OCI-LY1 (cell line): ENCODE measurements at regions not wholly inside any gene's neighbourhood (a gene's known extent, or its start where the extent isn't known, plus 50 kb on each side); places are given as distances from the start of the nearest gene placed in this dataset.

Source experiments
- H2AFZ ChIP-seq: fragments of 200-600 bp; sonication (generic), shearing (Covaris generic); 2 replicates; pipeline ENCODE4 v1.6.0; 2014; ENCODE audit warnings: antibody characterized with exemption, mild to moderate bottlenecking, low read length
- H3F3A ChIP-seq: fragments of 200-600 bp; sonication (generic), shearing (Covaris generic); 2 replicates; pipeline ENCODE4 v1.6.0; 2014; ENCODE audit warnings: mild to moderate bottlenecking, antibody characterized with exemption, low read length, moderate library complexity; ENCODE audit not compliant: insufficient read depth
- H3K27ac ChIP-seq: fragments of 200-600 bp; sonication (generic); 2 replicates; pipeline ENCODE4 v1.5.1; 2014; ENCODE audit warnings: low read length, mixed run types, mild to moderate bottlenecking, low read depth; ENCODE audit not compliant: poor library complexity, severe bottlenecking
- H3K27me3 ChIP-seq: fragments of 200-600 bp; sonication (generic); 2 replicates; pipeline ENCODE4 v1.6.0; 2014; ENCODE audit warnings: antibody characterized with exemption, mild to moderate bottlenecking, low read length, moderate library complexity; ENCODE audit not compliant: insufficient read depth
- H3K36me3 ChIP-seq: fragments of 200-600 bp; sonication (generic); 2 replicates; pipeline ENCODE4 v1.6.1; 2014; ENCODE audit warnings: mild to moderate bottlenecking, antibody characterized with exemption, low read length, moderate library complexity, mixed read lengths; ENCODE audit not compliant: insufficient read depth
- H3K4me1 ChIP-seq: fragments of 200-600 bp; sonication (generic); 2 replicates; pipeline ENCODE4 v1.5.1; 2014; ENCODE audit warnings: mild to moderate bottlenecking, low read length, moderate library complexity; ENCODE audit not compliant: insufficient read depth, severe bottlenecking
- H3K4me2 ChIP-seq: fragments of 200-600 bp; sonication (generic), shearing (Covaris generic); 2 replicates; pipeline ENCODE4 v1.6.1; 2014; ENCODE audit warnings: low read length
- H3K4me3 ChIP-seq: fragments of 200-600 bp; sonication (generic); 2 replicates; pipeline ENCODE4 v1.5.1; 2014; ENCODE audit warnings: low read length, low read depth, mild to moderate bottlenecking, mixed read lengths; ENCODE audit not compliant: poor library complexity, severe bottlenecking
- H3K79me2 ChIP-seq: fragments of 200-600 bp; shearing (Covaris generic); 2 replicates; pipeline ENCODE4 v1.6.1; 2016; ENCODE audit warnings: mixed run types, low read length, mixed read lengths; ENCODE audit not compliant: insufficient read depth
- H3K9ac ChIP-seq: fragments of 200-600 bp; sonication (generic), shearing (Covaris generic); 2 replicates; pipeline ENCODE4 v1.6.1; 2014; ENCODE audit warnings: mild to moderate bottlenecking, low read length, mixed read lengths
- H3K9me2 ChIP-seq: fragments of 200-600 bp; sonication (generic), shearing (Covaris generic); 2 replicates; pipeline ENCODE4 v1.6.1; 2014; ENCODE audit warnings: low read depth, mild to moderate bottlenecking, low read length, mixed read lengths
- H3K9me3 ChIP-seq: fragments of 200-600 bp; shearing (Covaris generic); 2 replicates; pipeline ENCODE4 v1.6.1; 2014; ENCODE audit warnings: low read length, mixed read lengths
- H4K20me1 ChIP-seq: fragments of 200-600 bp; sonication (generic), shearing (Covaris generic); 2 replicates; pipeline ENCODE4 v1.6.0; 2016; ENCODE audit warnings: mild to moderate bottlenecking, low read length; ENCODE audit not compliant: insufficient read depth
- EZH2 ChIP-seq: fragments of 200-600 bp; sonication (generic), shearing (Covaris generic); IDR thresholded peaks from 2 replicates; pipeline ENCODE4 v1.8.0; 2017; ENCODE audit warnings: borderline replicate concordance, mixed run types, mild to moderate bottlenecking, antibody characterized with exemption, low read length, moderate library complexity, mixed read lengths
- TF ChIP-seq, protein P1 (sequence below): fragments of 200-600 bp; sonication (generic), shearing (Covaris generic); IDR thresholded peaks from 2 replicates; pipeline ENCODE4 v1.5.1; 2017; ENCODE audit warnings: mild to moderate bottlenecking, antibody characterized with exemption, low read length, moderate library complexity, mixed read lengths

DNA sequence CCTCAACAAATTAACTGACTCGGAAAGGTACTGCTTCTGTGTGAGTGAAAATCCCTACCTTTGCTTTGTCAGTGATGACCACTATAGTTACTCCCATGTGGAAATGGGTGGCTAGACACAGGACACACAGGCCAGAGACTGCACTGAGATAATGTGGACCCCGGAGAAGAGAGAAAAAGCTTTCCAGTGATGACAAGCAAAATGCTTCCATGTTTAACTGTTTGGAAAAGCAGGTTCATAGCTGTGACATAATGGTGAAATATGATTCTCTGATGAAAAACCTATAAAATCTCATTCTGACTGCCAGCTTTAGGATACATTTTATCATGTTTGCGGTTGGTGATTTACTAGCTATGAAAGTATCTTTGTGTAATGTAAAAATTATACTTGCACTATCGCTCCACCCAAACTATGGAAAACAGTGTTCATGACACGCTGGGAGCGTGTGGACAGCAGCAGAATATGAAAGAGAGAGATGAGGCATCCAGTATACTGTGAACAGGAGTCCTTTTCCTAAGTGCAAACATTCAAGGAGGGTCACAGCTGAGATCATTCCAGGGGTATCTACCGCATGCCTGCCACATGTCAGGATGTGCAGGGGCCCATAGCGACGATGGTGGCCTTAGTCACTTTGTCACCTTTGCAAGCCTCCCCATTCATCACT is 782.7 kb upstream of the SOX11 start:
- Histone ChIP-seq H2AFZ (no peak overlapping the region), H3K79me2 (no peaks in the 10 kb centered on the region), H3K9me2 (no peaks in the 10 kb centered on the region), H3F3A (no peaks in the 10 kb centered on the region), H3K4me1 (no peaks in the 10 kb centered on the region), H4K20me1 (no peaks in the 10 kb centered on the region), H3K4me2 (no peak overlapping the region), H3K9ac (no peak overlapping the region), H3K36me3 (no peaks in the 10 kb centered on the region), H3K27me3 (no peaks in the 10 kb centered on the region), H3K4me3 (no peak overlapping the region), H3K27ac (no peak overlapping the region), H3K9me3 (no peaks in the 10 kb centered on the region)
- TF ChIP-seq, protein P1, sequence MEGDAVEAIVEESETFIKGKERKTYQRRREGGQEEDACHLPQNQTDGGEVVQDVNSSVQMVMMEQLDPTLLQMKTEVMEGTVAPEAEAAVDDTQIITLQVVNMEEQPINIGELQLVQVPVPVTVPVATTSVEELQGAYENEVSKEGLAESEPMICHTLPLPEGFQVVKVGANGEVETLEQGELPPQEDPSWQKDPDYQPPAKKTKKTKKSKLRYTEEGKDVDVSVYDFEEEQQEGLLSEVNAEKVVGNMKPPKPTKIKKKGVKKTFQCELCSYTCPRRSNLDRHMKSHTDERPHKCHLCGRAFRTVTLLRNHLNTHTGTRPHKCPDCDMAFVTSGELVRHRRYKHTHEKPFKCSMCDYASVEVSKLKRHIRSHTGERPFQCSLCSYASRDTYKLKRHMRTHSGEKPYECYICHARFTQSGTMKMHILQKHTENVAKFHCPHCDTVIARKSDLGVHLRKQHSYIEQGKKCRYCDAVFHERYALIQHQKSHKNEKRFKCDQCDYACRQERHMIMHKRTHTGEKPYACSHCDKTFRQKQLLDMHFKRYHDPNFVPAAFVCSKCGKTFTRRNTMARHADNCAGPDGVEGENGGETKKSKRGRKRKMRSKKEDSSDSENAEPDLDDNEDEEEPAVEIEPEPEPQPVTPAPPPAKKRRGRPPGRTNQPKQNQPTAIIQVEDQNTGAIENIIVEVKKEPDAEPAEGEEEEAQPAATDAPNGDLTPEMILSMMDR = no peak
- TF ChIP-seq EZH2 = no peak

DNA sequence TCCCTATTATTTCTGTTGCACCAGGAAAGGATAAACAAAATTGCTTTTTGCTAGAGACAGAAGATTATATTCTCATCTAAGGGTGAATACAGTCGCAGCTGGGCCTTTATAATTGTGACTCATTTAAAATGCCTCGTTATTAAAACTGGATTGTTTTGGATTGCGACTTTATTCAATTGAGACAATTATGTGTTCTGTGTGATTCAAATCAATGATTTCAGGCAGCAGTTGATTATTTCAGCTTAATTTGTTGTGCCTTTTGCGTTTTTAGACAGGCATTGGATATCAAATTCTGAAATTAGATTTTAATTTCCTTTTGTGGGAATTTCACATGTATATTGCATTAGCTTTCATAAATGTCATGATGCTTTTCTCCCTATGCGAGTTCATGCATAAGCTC is 778.1 kb upstream of the SOX11 start:
- Histone ChIP-seq H3K4me1 (no peaks in the 10 kb centered on the region), H3K9me2 (no peaks in the 10 kb centered on the region), H3K4me3 (no peak overlapping the region), H3K79me2 (no peaks in the 10 kb centered on the region), H3K9me3 (no peaks in the 10 kb centered on the region), H3K4me2 (no peak overlapping the region), H4K20me1 (no peaks in the 10 kb centered on the region), H3F3A (no peaks in the 10 kb centered on the region), H3K9ac (no peak overlapping the region), H3K36me3 (no peaks in the 10 kb centered on the region), H3K27ac (no peak overlapping the region), H2AFZ (no peak overlapping the region), H3K27me3 (no peaks in the 10 kb centered on the region)
- TF ChIP-seq EZH2 = no peak
- TF ChIP-seq, protein P1 = no peak

DNA sequence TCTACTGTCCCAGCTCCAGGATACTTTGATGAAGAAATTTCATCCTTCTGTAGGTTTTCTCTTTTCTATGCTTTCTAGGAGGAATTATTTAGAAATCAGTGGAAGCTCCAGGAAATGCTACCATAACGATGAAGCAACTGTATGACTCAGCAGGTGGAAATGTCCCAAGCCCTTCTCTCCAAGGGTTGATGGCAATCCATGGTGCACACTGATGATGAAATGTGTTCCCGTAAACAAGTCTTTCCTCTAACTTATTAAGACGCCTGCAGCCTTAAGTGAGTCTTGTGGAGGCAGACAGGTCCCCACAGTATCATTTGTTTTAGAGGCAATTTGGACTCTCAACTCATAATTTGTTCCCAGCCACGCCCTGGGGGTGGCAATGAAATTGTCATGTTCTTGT is 777.6 kb upstream of the SOX11 start:
- H3K9me3 ChIP-seq = no peaks in the 10 kb centered on the region
- no peaks in the 10 kb centered on the region for H3F3A ChIP-seq
- H3K9me2 ChIP-seq = no peaks in the 10 kb centered on the region
- no peaks in the 10 kb centered on the region for H4K20me1 ChIP-seq
- H3K9ac ChIP-seq = no peak overlapping the region
- H3K27me3 ChIP-seq = no peaks in the 10 kb centered on the region
- H2AFZ ChIP-seq = no peak overlapping the region
- H3K36me3 ChIP-seq = no peaks in the 10 kb centered on the region
- no peaks in the 10 kb centered on the region for H3K4me1 ChIP-seq
- no peak overlapping the region for H3K4me2 ChIP-seq
- no peak overlapping the region for H3K27ac ChIP-seq
- no peaks in the 10 kb centered on the region for H3K79me2 ChIP-seq
- H3K4me3 ChIP-seq = no peak overlapping the region
- no peak for TF ChIP-seq EZH2
- TF ChIP-seq, protein P1 = no peak
